ENCODE measurements at regions not wholly inside any gene's neighbourhood (a gene's known extent, or its start where the extent isn't known, plus 50 kb on each side); places are given as distances from the start of the nearest gene placed in this dataset.
A peak's percentile ranks its signal among the peaks of the same experiment; 100 is the strongest.

GRCh38 chr5:93201061-93201460 is 380.0 kb downstream of the NR2F1-AS1 start:
- H3K4me3 ChIP-seq (ENCODE audit: low read depth, low read length), result no peak overlapping the region
- no peak overlapping the region for H2AFZ ChIP-seq (ENCODE audit: low read length, unreplicated experiment)
- no peaks in the 10 kb centered on the region for H3K79me2 ChIP-seq (ENCODE audit: control insufficient read depth, insufficient read depth, low read length, unreplicated experiment)
- H3K27ac ChIP-seq (ENCODE audit: low read depth, low read length), result no peak overlapping the region
- H3K36me3 ChIP-seq (ENCODE audit: insufficient read depth, low read length), result no peaks in the 10 kb centered on the region
- no peaks in the 10 kb centered on the region for H3K27me3 ChIP-seq (ENCODE audit: insufficient read depth, low read length)
- no peaks in the 10 kb centered on the region for H3K4me1 ChIP-seq (ENCODE audit: control insufficient read depth, insufficient read depth, low read length, unreplicated experiment)

- Histone ChIP-seq H3K4me1 (ENCODE audit: control insufficient read depth, insufficient read depth, low read length, unreplicated experiment) (peaks cover 24% of the 10 kb centered on the region), H3K27ac (ENCODE audit: low read depth, low read length) (no peak overlapping the region), H3K79me2 (ENCODE audit: control insufficient read depth, insufficient read depth, low read length, unreplicated experiment) (no peaks in the 10 kb centered on the region), H2AFZ (ENCODE audit: low read length, unreplicated experiment) (no peak overlapping the region), H3K4me3 (ENCODE audit: low read depth, low read length) (no peak overlapping the region), H3K27me3 (ENCODE audit: insufficient read depth, low read length) (no peaks in the 10 kb centered on the region), H3K36me3 (ENCODE audit: insufficient read depth, low read length) (no peaks in the 10 kb centered on the region)
Measured at GRCh38 chr5:93196986-93197385, 384.0 kb downstream of the NR2F1-AS1 start.

- H3K4me1 ChIP-seq (ENCODE audit: control insufficient read depth, insufficient read depth, low read length, unreplicated experiment), result peaks cover 50% of the 10 kb centered on the region
- no peak overlapping the region for H3K27ac ChIP-seq (ENCODE audit: low read depth, low read length)
- H3K27me3 ChIP-seq (ENCODE audit: insufficient read depth, low read length), result no peaks in the 10 kb centered on the region
Measured at GRCh38 chr5:93193431-93194347, 387.3 kb downstream of the NR2F1-AS1 start.

GRCh38 chr5:93192683-93193082 is 388.3 kb downstream of the NR2F1-AS1 start:
- peaks cover 50% of the 10 kb centered on the region for H3K4me1 ChIP-seq (ENCODE audit: control insufficient read depth, insufficient read depth, low read length, unreplicated experiment)
- H3K4me3 ChIP-seq (ENCODE audit: low read depth, low read length), result no peak overlapping the region; the same call in 1 of the 2 replicates
- no peak overlapping the region for H2AFZ ChIP-seq (ENCODE audit: low read length, unreplicated experiment)
- no peaks in the 10 kb centered on the region for H3K79me2 ChIP-seq (ENCODE audit: control insufficient read depth, insufficient read depth, low read length, unreplicated experiment)
- no peaks in the 10 kb centered on the region for H3K36me3 ChIP-seq (ENCODE audit: insufficient read depth, low read length)
- H3K27ac ChIP-seq (ENCODE audit: low read depth, low read length), result peak overlapping the region; percentile 52
- no peaks in the 10 kb centered on the region for H3K27me3 ChIP-seq (ENCODE audit: insufficient read depth, low read length)

More at GRCh38 chr5:93193431-93194347, 387.3 kb downstream of the NR2F1-AS1 start:
- Histone ChIP-seq H3K36me3 (ENCODE audit: insufficient read depth, low read length) (no peaks in the 10 kb centered on the region), H2AFZ (ENCODE audit: low read length, unreplicated experiment) (no peak overlapping the region), H3K79me2 (ENCODE audit: control insufficient read depth, insufficient read depth, low read length, unreplicated experiment) (no peaks in the 10 kb centered on the region), H3K4me3 (ENCODE audit: low read depth, low read length) (no peak overlapping the region)

- H3K4me1 ChIP-seq (ENCODE audit: control insufficient read depth, insufficient read depth, low read length, unreplicated experiment), result peaks cover 50% of the 10 kb centered on the region
- H2AFZ ChIP-seq (ENCODE audit: low read length, unreplicated experiment), result peak overlapping the region; percentile 33
Measured at GRCh38 chr5:93192087-93192486, 388.9 kb downstream of the NR2F1-AS1 start.

GRCh38 chr5:93191035-93191817 is 389.8 kb downstream of the NR2F1-AS1 start:
- Histone ChIP-seq H3K4me3 (ENCODE audit: low read depth, low read length) (peak overlapping the region; percentile 12; the same call in 1 of the 2 replicates), H3K36me3 (ENCODE audit: insufficient read depth, low read length) (no peaks in the 10 kb centered on the region), H3K79me2 (ENCODE audit: control insufficient read depth, insufficient read depth, low read length, unreplicated experiment) (no peaks in the 10 kb centered on the region), H3K27ac (ENCODE audit: low read depth, low read length) (peak overlapping the region; percentile 52; the same call in 1 of the 2 replicates), H3K4me1 (ENCODE audit: control insufficient read depth, insufficient read depth, low read length, unreplicated experiment) (peaks cover 53% of the 10 kb centered on the region), H3K27me3 (ENCODE audit: insufficient read depth, low read length) (no peaks in the 10 kb centered on the region), H2AFZ (ENCODE audit: low read length, unreplicated experiment) (no peak overlapping the region)

More at GRCh38 chr5:93192087-93192486, 388.9 kb downstream of the NR2F1-AS1 start:
- H3K79me2 ChIP-seq (ENCODE audit: control insufficient read depth, insufficient read depth, low read length, unreplicated experiment), result no peaks in the 10 kb centered on the region
- H3K27me3 ChIP-seq (ENCODE audit: insufficient read depth, low read length), result no peaks in the 10 kb centered on the region
- peak overlapping the region; percentile 12; the same call in 1 of the 2 replicates for H3K4me3 ChIP-seq (ENCODE audit: low read depth, low read length)
- peak overlapping the region; percentile 52 for H3K27ac ChIP-seq (ENCODE audit: low read depth, low read length)
- H3K36me3 ChIP-seq (ENCODE audit: insufficient read depth, low read length), result no peaks in the 10 kb centered on the region

- H3K79me2 ChIP-seq (ENCODE audit: control insufficient read depth, insufficient read depth, low read length, unreplicated experiment), result no peaks in the 10 kb centered on the region
- no peak overlapping the region for H3K4me3 ChIP-seq (ENCODE audit: low read depth, low read length)
- H2AFZ ChIP-seq (ENCODE audit: low read length, unreplicated experiment), result no peak overlapping the region
- peaks cover 59% of the 10 kb centered on the region for H3K4me1 ChIP-seq (ENCODE audit: control insufficient read depth, insufficient read depth, low read length, unreplicated experiment)
- no peaks in the 10 kb centered on the region for H3K36me3 ChIP-seq (ENCODE audit: insufficient read depth, low read length)
- H3K27me3 ChIP-seq (ENCODE audit: insufficient read depth, low read length), result no peaks in the 10 kb centered on the region
- H3K27ac ChIP-seq (ENCODE audit: low read depth, low read length), result peak overlapping the region; percentile 50
Measured at GRCh38 chr5:93189707-93190120, 391.3 kb downstream of the NR2F1-AS1 start.

- no peak overlapping the region for H3K4me3 ChIP-seq (ENCODE audit: low read depth, low read length)
- H3K27ac ChIP-seq (ENCODE audit: low read depth, low read length), result peak overlapping the region; percentile 50
- H3K4me1 ChIP-seq (ENCODE audit: control insufficient read depth, insufficient read depth, low read length, unreplicated experiment), result peaks cover 54% of the 10 kb centered on the region
- no peaks in the 10 kb centered on the region for H3K79me2 ChIP-seq (ENCODE audit: control insufficient read depth, insufficient read depth, low read length, unreplicated experiment)
- no peaks in the 10 kb centered on the region for H3K36me3 ChIP-seq (ENCODE audit: insufficient read depth, low read length)
- no peak overlapping the region for H2AFZ ChIP-seq (ENCODE audit: low read length, unreplicated experiment)
- no peaks in the 10 kb centered on the region for H3K27me3 ChIP-seq (ENCODE audit: insufficient read depth, low read length)
Measured at GRCh38 chr5:93188876-93189485, 392.0 kb downstream of the NR2F1-AS1 start.

- peak overlapping the region; percentile 70 for H2AFZ ChIP-seq (ENCODE audit: low read length, unreplicated experiment)
- no peaks in the 10 kb centered on the region for H3K27me3 ChIP-seq (ENCODE audit: insufficient read depth, low read length)
- no peak overlapping the region for H3K4me3 ChIP-seq (ENCODE audit: low read depth, low read length)
- H3K4me1 ChIP-seq (ENCODE audit: control insufficient read depth, insufficient read depth, low read length, unreplicated experiment), result peaks cover 27% of the 10 kb centered on the region
- no peaks in the 10 kb centered on the region for H3K36me3 ChIP-seq (ENCODE audit: insufficient read depth, low read length)
- peak overlapping the region; percentile 60 for H3K27ac ChIP-seq (ENCODE audit: low read depth, low read length)
- H3K79me2 ChIP-seq (ENCODE audit: control insufficient read depth, insufficient read depth, low read length, unreplicated experiment), result no peaks in the 10 kb centered on the region
Measured at GRCh38 chr5:93186076-93186682, 394.8 kb downstream of the NR2F1-AS1 start.

GRCh38 chr5:93184041-93184440 is 397.0 kb downstream of the NR2F1-AS1 start:
- no peaks in the 10 kb centered on the region for H3K79me2 ChIP-seq (ENCODE audit: control insufficient read depth, insufficient read depth, low read length, unreplicated experiment)
- H3K4me1 ChIP-seq (ENCODE audit: control insufficient read depth, insufficient read depth, low read length, unreplicated experiment), result peaks cover 12% of the 10 kb centered on the region
- H3K27me3 ChIP-seq (ENCODE audit: insufficient read depth, low read length), result no peaks in the 10 kb centered on the region
- no peak overlapping the region for H3K27ac ChIP-seq (ENCODE audit: low read depth, low read length)
- no peaks in the 10 kb centered on the region for H3K36me3 ChIP-seq (ENCODE audit: insufficient read depth, low read length)
- H2AFZ ChIP-seq (ENCODE audit: low read length, unreplicated experiment), result no peak overlapping the region
- H3K4me3 ChIP-seq (ENCODE audit: low read depth, low read length), result no peak overlapping the region
